OCI-LY7 (cell line): ENCODE measurements at regions not wholly inside any gene's neighbourhood (a gene's known extent, or its start where the extent isn't known, plus 50 kb on each side); places are given as distances from the start of the nearest gene placed in this dataset.

Experiments
- BruUV-seq: library from RNA; stranded (reverse); fragments of 400-500 nt; replicated peaks from 2 replicates; lab custom pipeline; 2021; lab: Mats Ljungman, UMichigan
- CTCF ChIA-PET: fragments of 300-600 bp; sonication (Branson Sonifier 250); formaldehyde crosslinking; loops from one replicate; lab custom pipeline; 2022; ENCODE audit warnings: antibody characterized with exemption; ENCODE audit not compliant: unreplicated experiment; lab: Charles Lee
- POLR2A ChIA-PET: fragments of 300-600 bp; sonication (Branson Sonifier 250); formaldehyde crosslinking; loops from one replicate; lab custom pipeline; 2022; ENCODE audit warnings: antibody characterized with exemption; lab: Charles Lee
- DNase-seq: peaks from one replicate; pipeline ENCODE4 v3.0.0-alpha.2; 2015; ENCODE audit warnings: low spot score
- H2AFZ ChIP-seq: fragments of 200-600 bp; sonication (generic), shearing (Covaris generic); 2 replicates; pipeline ENCODE4 v1.6.1; 2014; ENCODE audit warnings: mild to moderate bottlenecking, antibody characterized with exemption, low read length, moderate library complexity
- H3K27ac ChIP-seq: fragments of 200-600 bp; sonication (generic); 2 replicates; pipeline ENCODE4 v1.5.1; 2014; ENCODE audit warnings: mixed run types, low read depth, mild to moderate bottlenecking, moderate library complexity, low read length, inconsistent platforms; ENCODE audit not compliant: poor library complexity, severe bottlenecking
- H3K36me3 ChIP-seq: fragments of 200-600 bp; sonication (generic); 2 replicates; pipeline ENCODE4 v1.6.1; 2014; ENCODE audit warnings: mild to moderate bottlenecking, antibody characterized with exemption, low read length, moderate library complexity, mixed read lengths; ENCODE audit not compliant: insufficient read depth
- H3K4me1 ChIP-seq: fragments of 200-600 bp; sonication (generic); 2 replicates; pipeline ENCODE4 v1.5.1; 2014; ENCODE audit warnings: mild to moderate bottlenecking, low read length; ENCODE audit not compliant: insufficient read depth, poor library complexity, severe bottlenecking
- H3K4me2 ChIP-seq: fragments of 200-600 bp; sonication (generic); 2 replicates; pipeline ENCODE4 v1.6.1; 2014; ENCODE audit warnings: mild to moderate bottlenecking, low read length
- H3K4me3 ChIP-seq: fragments of 200-600 bp; sonication (generic); 2 replicates; pipeline ENCODE4 v1.5.1; 2014; ENCODE audit warnings: mild to moderate bottlenecking, low read depth, low read length; ENCODE audit not compliant: poor library complexity, severe bottlenecking
- H3K79me2 ChIP-seq: fragments of 200-600 bp; sonication (generic); 2 replicates; pipeline ENCODE4 v1.6.1; 2016; ENCODE audit warnings: low read depth, mild to moderate bottlenecking, low read length, moderate library complexity, mixed read lengths; ENCODE audit not compliant: insufficient read depth
- H3K9me2 ChIP-seq: fragments of 200-600 bp; sonication (generic); 2 replicates; pipeline ENCODE4 v1.6.1; 2016; ENCODE audit warnings: mild to moderate bottlenecking, low read length, mixed read lengths; ENCODE audit not compliant: insufficient read depth
- H3K9me3 ChIP-seq: fragments of 200-600 bp; sonication (generic); 2 replicates; pipeline ENCODE4 v1.6.1; 2014; ENCODE audit warnings: mild to moderate bottlenecking, mixed run types, low read length, mixed read lengths
- H4K20me1 ChIP-seq: fragments of 200-600 bp; sonication (generic); 2 replicates; pipeline ENCODE4 v1.6.1; 2014; ENCODE audit warnings: mild to moderate bottlenecking, antibody characterized with exemption, low read length, moderate library complexity, mixed read lengths; ENCODE audit not compliant: insufficient read depth
- CTCF ChIP-seq: fragments of 200-600 bp; sonication (generic); conservative IDR thresholded peaks from 2 replicates; pipeline ENCODE4 v1.5.1; 2014; ENCODE audit warnings: mild to moderate bottlenecking, antibody characterized with exemption, low read length, moderate library complexity, mixed read lengths
- EZH2phosphoT487 ChIP-seq: fragments of 200-600 bp; sonication (generic); IDR thresholded peaks from 2 replicates; pipeline ENCODE4 v1.6.1; 2018; ENCODE audit warnings: low read depth, borderline replicate concordance, mild to moderate bottlenecking, mixed run types, antibody characterized with exemption, low read length, moderate library complexity, mixed read lengths
- intact Hi-C: fragments of 100-400 bp; cut with micrococcal nuclease; formaldehyde crosslinking; loops from one replicate; pipeline ENCODE4 v1.10.0; 2022; ENCODE audit not compliant: unreplicated experiment

- CTCF ChIA-PET = no interaction called here
Measured at GRCh38 chr16:9598731-9599083, 507.3 kb downstream of the HAPSTR1 start.

GRCh38 chr16:9599415-9600120 lies 508.1 kb downstream of the HAPSTR1 start:
- no peak for DNase-seq
- no peak overlapping the region for H2AFZ ChIP-seq
- H3K36me3 ChIP-seq = no peaks in the 10 kb centered on the region
- no peaks in the 10 kb centered on the region for H3K79me2 ChIP-seq
- no peak for TF ChIP-seq EZH2phosphoT487
- no peak for TF ChIP-seq CTCF
- H3K4me2 ChIP-seq = no peak overlapping the region
- H3K9me3 ChIP-seq = no peaks in the 10 kb centered on the region
- H3K9me2 ChIP-seq = no peaks in the 10 kb centered on the region
- H3K4me3 ChIP-seq = no peak overlapping the region
- POLR2A ChIA-PET = no interaction called here
- H3K4me1 ChIP-seq = no peaks in the 10 kb centered on the region
- H4K20me1 ChIP-seq = no peaks in the 10 kb centered on the region
- no peak overlapping the region for H3K27ac ChIP-seq
- CTCF ChIA-PET = no interaction called here
- intact Hi-C loops = no loop called here
- BruUV-seq = no TSS peak

More at GRCh38 chr16:9598731-9599083, 507.3 kb downstream of the HAPSTR1 start:
- Histone ChIP-seq H3K4me2 (no peak overlapping the region), H3K4me1 (no peaks in the 10 kb centered on the region), H4K20me1 (no peaks in the 10 kb centered on the region), H3K4me3 (no peak overlapping the region), H3K9me2 (no peaks in the 10 kb centered on the region), H3K27ac (no peak overlapping the region), H3K36me3 (no peaks in the 10 kb centered on the region), H3K9me3 (no peaks in the 10 kb centered on the region), H3K79me2 (no peaks in the 10 kb centered on the region), H2AFZ (no peak overlapping the region)
- no peak for TF ChIP-seq CTCF
- TF ChIP-seq EZH2phosphoT487 = no peak
- intact Hi-C loops = no loop called here
- no TSS peak for BruUV-seq
- no peak for DNase-seq
- POLR2A ChIA-PET = no interaction called here

GRCh38 chr16:9602189-9602588 lies 510.7 kb downstream of the HAPSTR1 start:
- BruUV-seq = no TSS peak
- H3K4me3 ChIP-seq = no peak overlapping the region
- intact Hi-C loops = no loop called here
- H3K9me3 ChIP-seq = no peaks in the 10 kb centered on the region
- H3K27ac ChIP-seq = no peak overlapping the region
- H3K36me3 ChIP-seq = no peaks in the 10 kb centered on the region
- no peaks in the 10 kb centered on the region for H3K79me2 ChIP-seq
- TF ChIP-seq CTCF (no peak), EZH2phosphoT487 (no peak)
- no peaks in the 10 kb centered on the region for H3K4me1 ChIP-seq
- no peak for DNase-seq
- CTCF ChIA-PET = no interaction called here
- no peaks in the 10 kb centered on the region for H4K20me1 ChIP-seq
- H3K9me2 ChIP-seq = no peaks in the 10 kb centered on the region
- POLR2A ChIA-PET = interaction anchor here (0.7 kb wide), 1 partner anchor 111 kb away, joined by 3 read pairs; no protein-coding TSS in a partner anchor
- no peak overlapping the region for H2AFZ ChIP-seq
- no peak overlapping the region for H3K4me2 ChIP-seq
